Hematopoietic multipotent progenitor cell treated with erythropoietin and hydrocortisone succinate and interleukin-3 and kit ligand, for 4 days (in vitro differentiated cells): ENCODE measurements at regions not wholly inside any gene's neighbourhood (a gene's known extent, or its start where the extent isn't known, plus 50 kb on each side); places are given as distances from the start of the nearest gene placed in this dataset.

Experiments
- DNase-seq: peaks from one replicate; pipeline ENCODE4 v3.0.0-alpha.2; 2015

- no peak for DNase-seq
These were observed 407.2 kb upstream of the SHH start for GRCh38 chr7:156219307-156220077.

- no peak for DNase-seq
These were observed 406.5 kb upstream of the SHH start for GRCh38 chr7:156218544-156219306.

DNA sequence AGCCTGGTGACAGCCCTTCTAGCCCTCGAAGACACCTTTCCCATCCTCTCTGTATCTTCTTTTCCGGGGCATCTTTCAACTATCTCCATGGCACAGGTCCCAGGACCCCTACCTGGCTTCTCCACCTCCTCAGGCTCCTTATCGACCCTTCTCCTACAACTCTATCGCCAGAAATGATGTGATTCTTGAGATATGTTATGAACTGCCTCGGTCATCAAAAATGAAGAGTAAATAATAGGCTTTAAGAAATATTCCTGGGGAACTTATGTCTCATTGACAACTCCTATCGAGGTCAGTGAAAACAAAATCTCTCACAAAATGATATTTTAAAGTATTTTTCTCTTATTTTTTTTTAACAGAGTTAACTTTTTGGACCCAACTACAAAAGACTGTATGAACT, 405.5 kb upstream of the SHH start:
- DNase-seq: no peak

DNA sequence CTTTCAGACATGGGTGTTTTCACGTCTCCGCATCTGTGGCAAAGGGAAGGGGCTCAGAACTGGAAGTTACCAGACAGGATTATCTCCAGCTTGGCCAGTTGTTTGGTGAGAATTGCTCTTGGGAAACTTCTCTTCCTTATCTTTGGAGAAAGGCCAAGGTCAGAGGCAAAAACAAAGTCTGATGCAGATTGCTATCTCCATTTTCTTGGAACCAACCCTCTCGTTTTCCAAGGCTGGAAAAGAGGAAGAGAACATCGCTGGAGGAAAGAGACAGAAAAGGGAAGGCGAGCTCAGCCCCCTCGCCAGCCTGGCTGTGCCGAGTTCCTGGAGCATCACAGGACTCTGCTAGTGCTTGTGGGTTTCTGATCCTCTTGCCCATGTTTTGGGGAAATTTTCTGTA, 396.8 kb upstream of the SHH start:
- no peak for DNase-seq

DNA sequence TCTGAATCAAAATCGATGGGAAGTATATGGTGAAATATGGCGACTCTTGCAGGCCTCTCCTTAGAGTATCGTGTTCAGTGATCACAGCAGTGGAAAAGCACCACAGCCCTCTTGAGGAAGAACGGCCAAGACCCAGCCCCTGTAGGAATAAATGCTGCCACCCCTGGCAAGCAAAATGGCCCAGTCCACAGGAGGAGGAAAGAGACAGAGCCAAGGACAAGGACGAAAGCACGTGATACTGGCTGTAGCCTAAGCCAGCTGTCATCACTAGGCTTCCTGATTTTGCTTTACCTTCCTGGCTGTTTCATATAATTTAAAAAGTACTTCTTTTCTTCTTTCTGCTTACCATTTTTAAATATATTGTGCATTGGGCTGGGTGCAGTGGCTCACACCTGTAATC, 395.0 kb upstream of the SHH start:
- no peak for DNase-seq

DNA sequence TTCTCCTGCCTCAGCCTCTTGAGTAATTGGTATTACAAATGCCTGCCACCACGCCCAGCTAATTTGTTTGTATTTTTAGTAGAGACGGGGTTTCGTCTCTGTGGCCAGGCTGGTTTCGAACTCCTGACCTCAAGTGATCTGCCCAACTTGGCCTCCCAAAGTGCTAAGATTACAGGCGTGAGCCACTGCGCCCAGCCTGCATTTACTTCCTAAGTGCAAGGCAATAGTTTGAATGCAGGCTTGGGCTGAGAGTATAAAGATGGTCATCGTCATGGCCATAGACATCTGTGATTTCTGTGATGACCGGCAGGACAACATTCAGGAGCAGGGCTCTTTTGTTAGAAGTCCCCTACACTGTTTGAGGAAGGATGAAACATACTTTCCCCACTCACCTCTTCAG, 393.9 kb upstream of the SHH start:
- DNase-seq: no peak

DNA sequence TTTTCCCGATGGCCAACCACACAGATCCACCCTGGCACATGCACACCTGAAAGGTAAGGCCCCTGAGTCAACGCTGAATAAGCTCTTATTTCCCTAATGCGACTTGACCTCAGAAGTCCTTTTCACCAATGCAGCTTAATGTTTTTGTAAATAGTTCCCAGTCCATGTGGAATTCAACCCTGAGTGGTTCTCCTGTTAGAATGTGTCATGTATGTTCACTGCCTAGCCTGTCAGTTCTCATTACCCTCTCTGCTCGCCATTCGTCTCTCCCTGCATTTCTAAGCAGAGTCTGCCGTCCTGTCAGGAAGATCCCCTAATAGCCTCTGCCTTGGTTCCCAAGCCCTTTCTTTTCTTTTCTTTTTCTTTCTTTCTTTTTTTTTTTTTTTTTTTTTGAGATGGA, 392.6 kb upstream of the SHH start:
- DNase-seq: no peak

DNA sequence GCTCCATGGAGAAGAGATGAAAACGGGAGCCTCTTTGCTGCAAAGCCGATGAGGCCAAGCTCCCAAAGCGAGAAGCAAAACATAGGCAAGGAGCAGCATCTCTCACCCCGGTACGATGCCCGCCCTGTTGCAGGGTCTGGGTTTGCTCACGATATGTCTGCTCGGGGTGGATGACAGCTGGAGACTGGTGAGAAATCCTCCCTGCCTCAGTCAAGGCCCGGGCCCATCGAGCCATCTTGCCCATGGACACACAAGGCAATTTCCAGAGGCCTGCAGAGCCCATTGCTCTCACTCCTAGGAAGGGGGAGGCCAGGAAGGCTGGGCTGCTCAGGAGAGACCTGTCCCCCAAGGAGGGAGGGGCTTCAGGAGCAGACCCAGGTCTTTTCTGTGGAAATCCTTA, 391.7 kb upstream of the SHH start:
- DNase-seq: no peak

- DNase-seq: no peak
These were observed 386.0 kb upstream of the SHH start for GRCh38 chr7:156198277-156198676.

DNA sequence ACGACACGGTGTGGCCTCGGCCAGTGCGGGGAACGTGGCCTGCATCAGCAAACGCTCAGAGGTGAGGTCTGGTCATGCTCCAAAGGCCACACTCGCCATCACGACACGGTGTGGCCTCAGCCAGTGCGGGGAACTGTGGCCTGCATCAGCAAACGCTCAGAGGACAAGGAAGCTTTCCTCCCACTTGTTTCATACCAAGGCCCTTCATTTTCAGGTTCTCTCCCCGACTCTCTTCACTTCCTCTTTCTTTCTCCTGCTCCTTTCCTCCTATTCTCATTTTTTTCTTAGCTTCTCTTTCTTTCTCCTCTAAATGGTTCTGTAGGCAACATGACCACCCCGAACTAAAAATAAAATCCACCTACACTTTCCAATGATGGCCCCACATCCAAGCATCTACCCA, 384.4 kb upstream of the SHH start:
- DNase-seq: no peak

DNA sequence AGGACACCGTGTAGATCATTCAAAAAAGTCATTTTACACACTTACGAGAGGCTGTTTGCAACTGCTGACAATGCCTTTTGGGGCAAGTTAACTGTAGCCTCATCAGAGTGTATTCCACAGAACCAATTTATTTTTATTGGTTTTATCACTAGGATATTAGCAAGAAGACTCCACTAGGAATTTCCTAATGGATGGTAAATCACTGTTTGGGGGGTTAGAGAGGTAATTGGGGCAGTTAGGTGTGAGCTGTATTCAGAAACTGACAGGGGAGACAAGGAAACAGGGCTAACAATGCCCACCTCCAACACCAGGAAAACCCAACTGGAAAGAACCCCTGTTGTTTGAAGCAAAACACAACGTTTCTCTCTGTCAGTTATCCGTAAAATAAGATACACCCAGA, 383.0 kb upstream of the SHH start:
- no peak for DNase-seq

DNA sequence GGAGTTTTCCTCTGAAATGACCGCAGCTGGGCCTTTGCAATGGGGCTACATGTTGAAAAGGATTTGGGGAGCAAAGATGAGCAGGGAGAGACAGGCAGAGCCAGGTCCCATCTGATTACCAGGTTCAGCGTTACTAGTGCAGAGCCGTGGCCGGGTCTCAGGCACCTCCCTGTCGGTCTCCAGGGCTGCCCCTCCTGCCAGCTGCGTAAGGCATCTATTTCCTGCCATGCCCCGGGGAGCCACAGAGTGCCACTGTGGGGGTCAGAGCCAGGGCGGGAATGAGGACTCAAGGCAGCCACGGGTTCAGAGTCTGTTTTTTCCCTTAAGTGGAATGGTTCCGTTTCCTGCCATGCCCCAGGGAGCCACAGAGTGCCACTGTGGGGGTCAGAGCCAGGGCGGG, 382.6 kb upstream of the SHH start:
- DNase-seq: no peak

DNA sequence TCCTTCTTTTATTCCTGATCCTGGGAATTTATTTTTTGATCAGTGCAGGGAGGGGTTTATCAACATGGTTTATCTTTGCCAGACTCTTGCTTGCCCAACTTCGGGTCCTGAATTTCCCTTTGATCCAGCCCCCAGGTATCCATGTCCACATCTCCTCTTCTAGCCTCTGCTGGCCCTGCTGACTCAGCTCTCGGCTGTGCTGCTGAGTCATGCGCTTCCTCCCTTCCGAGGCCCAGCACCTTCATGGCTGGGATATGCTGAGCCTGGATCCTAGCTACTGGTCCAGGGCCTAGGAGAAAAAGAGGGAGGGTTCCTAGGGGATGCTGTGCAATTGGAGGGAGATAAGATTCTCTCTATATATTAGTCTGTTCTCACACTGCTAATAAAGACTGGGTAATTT, 380.7 kb upstream of the SHH start:
- no peak for DNase-seq

- DNase-seq: no peak
These were observed 378.8 kb upstream of the SHH start for GRCh38 chr7:156191090-156191489.

DNA sequence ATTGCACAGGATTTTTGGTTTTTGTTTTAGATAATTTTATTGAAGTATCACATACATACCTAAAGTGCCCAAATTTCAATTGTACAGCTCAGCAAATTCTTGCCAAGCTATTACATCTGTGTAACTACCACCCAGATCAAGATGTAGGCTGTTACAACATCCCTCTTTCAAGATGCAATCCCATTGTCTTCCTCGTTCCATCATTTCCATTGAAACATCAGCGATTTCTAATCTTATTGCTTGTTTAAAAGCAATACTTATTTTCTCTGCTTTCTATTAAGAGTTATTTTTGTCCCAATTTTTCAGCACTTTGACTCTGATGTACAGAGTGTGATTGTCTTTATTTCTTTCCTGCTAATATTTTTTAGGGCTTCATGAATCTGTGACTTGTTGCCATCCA, 372.8 kb upstream of the SHH start:
- DNase-seq: no peak

DNA sequence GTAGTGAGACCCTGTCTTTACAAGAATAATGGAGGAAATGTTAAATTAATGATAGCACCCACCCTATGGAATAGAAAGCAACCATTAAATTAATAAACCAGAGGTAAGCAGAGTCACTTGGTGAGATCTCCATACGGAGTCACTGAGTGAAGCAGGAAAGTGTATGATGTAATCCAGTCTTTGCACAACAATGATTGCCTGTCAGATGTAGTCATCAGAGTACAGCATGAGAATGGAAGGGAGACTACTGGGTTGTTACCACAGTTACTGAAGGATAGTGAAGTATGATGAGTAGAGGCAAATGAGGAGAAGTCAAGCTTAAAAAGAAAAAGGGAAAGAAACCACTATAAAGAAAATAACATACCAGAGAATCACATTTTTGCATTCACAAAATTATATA, 371.9 kb upstream of the SHH start:
- DNase-seq: no peak

- DNase-seq: no peak
These were observed 368.4 kb upstream of the SHH start for GRCh38 chr7:156180451-156181229.

DNA sequence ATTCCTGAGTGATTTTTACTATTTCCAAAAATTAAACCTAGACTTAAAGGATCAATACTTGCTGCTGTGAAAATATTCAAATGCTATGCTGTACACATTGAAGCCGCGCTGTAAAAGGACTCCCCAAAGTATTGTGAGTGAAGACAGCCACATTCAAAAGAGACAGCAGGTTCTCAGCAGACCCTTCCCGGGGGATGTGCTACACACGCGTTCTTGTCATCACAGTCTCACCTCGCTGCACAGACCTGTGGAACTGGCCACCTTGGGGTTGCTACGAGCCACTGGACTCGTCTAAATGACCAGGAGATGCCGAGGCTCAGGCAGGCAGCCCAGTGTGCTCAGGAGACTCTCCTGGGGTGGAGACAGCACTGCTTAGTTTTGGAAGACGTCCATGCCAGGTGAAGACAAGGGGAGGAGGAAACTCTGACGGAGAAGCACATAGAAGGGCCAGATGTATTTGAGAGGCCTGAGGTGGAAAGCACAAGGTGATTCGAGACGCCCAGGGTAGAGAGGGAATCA, 367.7 kb upstream of the SHH start:
- no peak for DNase-seq

DNA sequence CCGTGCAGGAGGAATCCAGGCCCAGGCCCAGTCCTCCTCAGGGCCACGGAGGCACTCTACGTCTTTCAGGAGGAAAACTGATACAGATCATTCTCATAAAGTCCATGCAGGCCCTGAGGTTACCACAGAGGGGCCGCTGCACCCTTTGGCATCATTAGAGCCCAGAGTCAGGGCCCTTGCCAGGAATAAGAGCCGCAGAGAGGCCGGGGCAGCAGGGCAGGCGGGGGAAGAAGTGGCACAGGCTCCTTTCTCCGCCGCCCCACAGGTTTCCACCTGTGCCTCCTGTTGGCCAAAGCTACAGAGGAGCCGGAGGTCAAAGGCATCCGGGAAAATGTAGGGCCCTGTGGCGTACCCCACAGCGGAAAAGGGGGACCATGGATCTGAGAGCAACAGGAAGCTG, 366.6 kb upstream of the SHH start:
- DNase-seq: no peak

DNA sequence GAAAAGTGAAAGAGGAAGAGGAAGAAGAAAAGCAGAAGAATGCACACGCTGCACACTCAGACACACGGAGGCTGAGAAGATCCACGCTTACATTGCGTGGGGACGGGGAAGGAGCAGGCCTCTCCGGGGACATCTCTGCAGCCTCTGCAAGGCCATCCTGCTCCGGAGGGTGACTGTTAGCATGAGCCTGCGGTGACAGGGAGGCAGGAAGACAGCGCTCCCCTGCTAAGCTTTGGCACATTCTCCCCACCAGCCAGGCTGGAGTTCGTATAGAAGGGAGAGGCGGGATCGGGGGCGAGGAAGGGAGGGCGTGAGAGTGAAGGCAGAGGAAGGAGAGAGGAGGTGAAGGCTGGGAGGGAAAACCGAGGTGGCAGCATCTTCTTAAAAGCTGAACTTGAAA, 366.0 kb upstream of the SHH start:
- no peak for DNase-seq

- no peak for DNase-seq
These were observed 365.3 kb upstream of the SHH start for GRCh38 chr7:156177422-156178055.

DNA sequence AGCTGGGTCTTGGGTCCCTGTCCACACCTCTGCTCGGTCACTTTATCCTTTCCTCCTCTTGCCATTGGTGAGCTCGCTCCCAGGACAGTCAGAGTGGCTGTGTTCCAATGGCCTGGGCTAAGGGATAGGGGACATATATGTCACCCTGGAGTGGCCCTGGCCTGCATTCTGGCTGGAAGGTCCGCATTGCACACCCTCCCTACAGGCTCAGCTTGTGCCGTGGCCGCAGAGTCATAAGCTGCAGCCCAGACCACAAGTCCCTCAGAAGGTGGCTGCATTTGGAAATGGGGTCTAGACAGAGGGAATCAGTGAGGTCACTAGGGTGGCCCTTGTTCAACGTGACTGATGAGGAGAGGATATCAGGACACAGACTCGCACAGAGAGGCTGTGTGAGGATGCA, 363.8 kb upstream of the SHH start:
- DNase-seq: no peak

GRCh38 chr7:156175003-156175402, 362.7 kb upstream of the SHH start:
- no peak for DNase-seq
